ENCODE measurements at regions not wholly inside any gene's neighbourhood (a gene's known extent, or its start where the extent isn't known, plus 50 kb on each side); places are given as distances from the start of the nearest gene placed in this dataset.
"Not testable (repeated sequence)": the region's sequence is repeated elsewhere in the genome, so short reads cannot be mapped to it uniquely, and the experiment has no call there.

DNA sequence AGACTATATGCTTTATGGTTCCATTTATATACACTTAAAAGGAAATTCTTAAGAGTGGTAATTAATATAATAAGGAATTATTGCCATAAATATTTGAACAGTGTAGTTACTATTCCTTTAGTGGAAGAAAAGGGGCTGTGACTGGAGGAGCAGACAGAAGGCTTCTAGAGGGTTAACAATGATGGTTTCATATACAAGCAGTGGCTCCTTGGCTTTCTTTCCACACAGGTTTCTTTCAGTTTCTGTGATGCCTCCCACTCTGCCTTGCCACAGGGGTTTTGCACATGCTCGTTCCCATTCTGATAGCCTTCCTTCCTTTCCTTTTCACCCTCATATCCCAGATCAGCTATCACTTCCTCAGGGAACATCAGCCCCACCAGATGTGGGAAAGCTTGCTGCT, 108.8 kb upstream of the LYSMD4 start:
- no peak for DNase-seq (ENCODE audit: low read depth)
- no peak overlapping the region for H3K4me3 ChIP-seq (ENCODE audit: low read depth, low read length)
- TF ChIP-seq, protein P1, sequence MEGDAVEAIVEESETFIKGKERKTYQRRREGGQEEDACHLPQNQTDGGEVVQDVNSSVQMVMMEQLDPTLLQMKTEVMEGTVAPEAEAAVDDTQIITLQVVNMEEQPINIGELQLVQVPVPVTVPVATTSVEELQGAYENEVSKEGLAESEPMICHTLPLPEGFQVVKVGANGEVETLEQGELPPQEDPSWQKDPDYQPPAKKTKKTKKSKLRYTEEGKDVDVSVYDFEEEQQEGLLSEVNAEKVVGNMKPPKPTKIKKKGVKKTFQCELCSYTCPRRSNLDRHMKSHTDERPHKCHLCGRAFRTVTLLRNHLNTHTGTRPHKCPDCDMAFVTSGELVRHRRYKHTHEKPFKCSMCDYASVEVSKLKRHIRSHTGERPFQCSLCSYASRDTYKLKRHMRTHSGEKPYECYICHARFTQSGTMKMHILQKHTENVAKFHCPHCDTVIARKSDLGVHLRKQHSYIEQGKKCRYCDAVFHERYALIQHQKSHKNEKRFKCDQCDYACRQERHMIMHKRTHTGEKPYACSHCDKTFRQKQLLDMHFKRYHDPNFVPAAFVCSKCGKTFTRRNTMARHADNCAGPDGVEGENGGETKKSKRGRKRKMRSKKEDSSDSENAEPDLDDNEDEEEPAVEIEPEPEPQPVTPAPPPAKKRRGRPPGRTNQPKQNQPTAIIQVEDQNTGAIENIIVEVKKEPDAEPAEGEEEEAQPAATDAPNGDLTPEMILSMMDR (IDR thresholded peaks at IDR 0.05; ENCODE audit: control insufficient read depth, extremely low read depth, insufficient read depth), result no peak

DNA sequence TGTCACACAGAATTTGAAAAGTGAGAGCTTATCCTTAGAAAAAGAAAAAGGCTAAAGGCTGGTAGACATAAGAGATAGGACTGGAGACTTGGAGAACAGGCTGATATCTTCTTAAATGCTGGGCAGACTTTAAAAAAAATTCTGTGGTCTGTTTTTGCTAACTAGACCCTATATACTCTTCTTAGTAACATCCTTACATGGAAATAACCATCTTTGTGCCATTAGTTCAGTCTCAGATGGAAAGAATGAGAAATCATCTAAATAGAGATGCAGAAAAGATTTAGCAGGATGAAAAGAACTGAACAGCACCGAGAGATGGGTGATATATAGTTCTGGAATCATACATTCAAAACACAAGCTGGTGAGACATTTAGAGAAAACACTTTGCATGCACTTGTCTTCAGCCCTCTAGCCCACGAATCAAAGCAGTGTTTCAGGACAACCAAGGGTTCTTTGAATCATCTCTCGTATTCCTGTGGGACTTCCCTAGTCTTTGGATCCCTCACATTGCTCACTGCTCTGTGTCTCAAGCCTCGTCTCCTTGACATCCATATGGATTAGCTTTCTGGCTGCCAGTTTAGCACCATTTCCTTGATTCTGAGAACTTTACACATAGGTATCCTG, 93.0 kb upstream of the LYSMD4 start:
- DNase-seq (ENCODE audit: low read depth), result no peak
- H3K4me3 ChIP-seq (ENCODE audit: low read depth, low read length), result no peak overlapping the region
- TF ChIP-seq, protein P1 (IDR thresholded peaks at IDR 0.05; ENCODE audit: control insufficient read depth, extremely low read depth, insufficient read depth), result no peak

DNA sequence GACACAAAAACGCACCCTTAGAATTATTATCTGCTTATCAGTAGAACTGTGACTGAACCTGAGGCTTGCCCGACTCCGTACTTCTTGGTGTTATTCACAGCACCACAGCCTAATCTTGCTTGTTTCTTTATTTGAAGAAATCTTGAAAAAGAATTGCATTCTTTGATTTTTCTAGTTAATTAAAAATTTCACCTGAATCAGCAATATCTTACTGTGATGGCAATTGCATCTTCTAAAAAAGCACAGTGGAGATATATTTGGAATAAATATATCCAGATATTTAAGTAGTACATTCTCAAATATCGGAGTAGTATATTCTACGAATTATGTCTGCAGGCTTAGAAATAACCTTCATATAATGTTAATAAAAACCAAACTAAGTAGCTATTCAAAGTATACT, 90.1 kb upstream of the LYSMD4 start:
- no peak for DNase-seq (ENCODE audit: low read depth)
- TF ChIP-seq, protein P1 (IDR thresholded peaks at IDR 0.05; ENCODE audit: control insufficient read depth, extremely low read depth, insufficient read depth), result no peak
- H3K4me3 ChIP-seq (ENCODE audit: low read depth, low read length), result no peak overlapping the region

DNA sequence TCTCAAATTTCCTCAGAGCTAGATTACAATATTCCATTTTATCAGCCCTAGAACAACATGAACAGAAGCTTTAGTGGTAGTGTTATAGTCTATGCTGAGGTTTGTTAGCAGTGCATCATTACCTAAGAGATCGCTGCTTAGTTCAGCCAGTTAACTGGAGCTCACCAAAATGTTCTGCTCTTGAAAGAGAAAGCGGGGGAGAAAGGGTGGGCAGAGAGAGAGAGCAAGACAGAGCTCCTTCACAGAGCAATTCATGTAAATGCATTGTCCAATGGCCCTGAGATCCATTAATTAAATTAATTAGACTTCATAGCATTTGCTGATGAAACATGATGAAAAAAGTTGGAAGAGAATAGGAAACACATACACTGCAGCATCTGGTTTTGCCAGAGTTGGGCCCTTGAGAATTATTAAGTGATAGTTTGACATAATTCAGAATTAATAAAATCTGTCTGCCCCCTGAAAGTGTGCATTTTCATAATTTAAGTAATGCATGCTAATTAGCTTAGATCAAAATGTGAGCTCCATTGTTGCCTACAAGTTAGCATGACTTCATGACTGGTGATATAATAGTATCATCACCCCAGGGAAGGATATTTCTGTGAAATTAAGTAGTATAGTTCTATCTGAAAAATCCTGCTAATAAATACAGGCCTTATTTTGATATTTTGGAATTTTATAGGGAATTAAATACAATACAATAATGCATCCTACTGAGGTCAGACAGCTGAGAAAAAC, 86.9 kb upstream of the LYSMD4 start:
- H3K4me3 ChIP-seq (ENCODE audit: low read depth, low read length), result no peak overlapping the region
- DNase-seq (ENCODE audit: low read depth), result no peak
- TF ChIP-seq, protein P1 (IDR thresholded peaks at IDR 0.05; ENCODE audit: control insufficient read depth, extremely low read depth, insufficient read depth), result no peak

DNA sequence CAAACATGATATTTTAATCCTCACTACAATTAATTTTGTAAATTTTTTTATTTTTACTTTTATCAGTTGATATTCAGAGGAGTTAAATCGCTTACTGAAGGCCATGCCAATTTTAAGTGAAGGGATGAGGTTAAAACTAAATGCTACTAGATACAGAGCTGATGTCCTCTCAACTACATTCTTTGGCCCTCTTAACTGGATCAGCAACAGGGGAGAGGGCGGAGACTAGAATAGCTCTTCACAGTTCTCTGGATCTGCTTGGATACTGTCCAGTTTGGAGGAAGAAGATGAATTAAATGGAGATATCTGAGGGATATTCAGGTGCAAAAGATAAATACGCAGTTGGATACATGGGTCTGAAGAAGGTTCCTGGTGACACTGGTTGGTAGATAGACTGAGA, 85.6 kb upstream of the LYSMD4 start:
- DNase-seq (ENCODE audit: low read depth), result no peak
- TF ChIP-seq, protein P1 (IDR thresholded peaks at IDR 0.05; ENCODE audit: control insufficient read depth, extremely low read depth, insufficient read depth), result no peak
- H3K4me3 ChIP-seq (ENCODE audit: low read depth, low read length), result no peak overlapping the region

DNA sequence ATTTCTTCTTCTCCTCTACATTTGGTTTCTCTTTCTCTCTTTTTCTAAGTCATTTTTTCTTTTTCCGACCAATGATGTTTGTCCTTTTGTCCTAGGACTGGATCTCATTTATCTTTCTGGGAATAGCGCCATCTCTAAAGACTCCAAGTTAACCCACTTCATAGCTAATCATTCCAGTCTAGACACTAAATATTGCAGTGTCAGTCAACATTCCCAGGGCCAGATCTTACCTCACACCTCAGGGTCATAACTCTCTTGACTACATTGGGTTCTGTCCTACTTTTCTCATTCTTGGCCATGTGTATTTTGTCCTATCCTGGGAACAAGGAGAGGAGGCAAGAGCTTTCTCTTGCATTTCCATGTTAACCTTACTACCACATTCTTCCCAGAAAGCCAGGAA, 83.6 kb upstream of the LYSMD4 start:
- not testable (repeated sequence) for H3K4me3 ChIP-seq (ENCODE audit: low read depth, low read length); DNase-seq (ENCODE audit: low read depth)

DNA sequence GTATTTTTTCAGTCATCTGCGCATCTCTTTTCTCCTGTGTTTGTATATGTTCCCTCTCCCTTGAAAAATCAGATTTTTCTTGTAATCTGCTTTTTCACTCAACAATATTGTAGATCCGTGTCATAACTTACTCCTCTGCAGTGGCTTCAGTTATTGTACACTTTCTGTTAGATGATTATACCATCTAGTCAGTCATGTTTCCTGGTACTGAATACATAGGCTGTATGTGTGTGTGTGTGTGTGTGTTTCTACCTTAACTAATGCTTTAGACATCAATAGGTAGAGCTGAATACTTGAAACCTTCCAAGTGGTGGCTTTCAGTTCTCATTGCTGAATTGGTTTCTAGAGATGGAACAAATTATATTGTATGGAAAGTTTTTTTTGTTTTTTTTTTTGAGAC, 77.4 kb upstream of the LYSMD4 start:
- H3K4me3 ChIP-seq (ENCODE audit: low read depth, low read length); DNase-seq (ENCODE audit: low read depth): not testable (repeated sequence)

DNA sequence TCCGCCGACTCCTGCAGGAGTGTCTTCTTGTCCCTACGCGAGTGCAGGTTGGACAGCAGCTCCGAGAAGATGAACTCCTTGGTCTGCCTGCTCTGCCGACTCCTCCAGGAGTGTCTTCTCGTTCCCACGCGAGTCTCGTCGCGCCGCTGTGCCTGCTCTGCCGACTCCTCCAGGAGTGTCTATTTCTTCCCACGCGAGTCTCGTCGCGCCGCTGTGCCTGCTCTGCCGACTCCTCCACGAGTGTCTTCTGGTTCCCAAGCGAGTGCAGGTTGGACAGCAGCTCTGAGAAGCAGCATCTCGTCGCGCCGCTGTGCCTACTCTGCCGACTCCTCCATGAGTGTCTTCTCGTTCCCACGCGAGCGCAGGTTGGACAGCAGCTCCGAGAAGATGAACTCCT, 66.6 kb upstream of the LYSMD4 start:
- not testable (repeated sequence) for DNase-seq (ENCODE audit: low read depth); H3K4me3 ChIP-seq (ENCODE audit: low read depth, low read length)

DNA sequence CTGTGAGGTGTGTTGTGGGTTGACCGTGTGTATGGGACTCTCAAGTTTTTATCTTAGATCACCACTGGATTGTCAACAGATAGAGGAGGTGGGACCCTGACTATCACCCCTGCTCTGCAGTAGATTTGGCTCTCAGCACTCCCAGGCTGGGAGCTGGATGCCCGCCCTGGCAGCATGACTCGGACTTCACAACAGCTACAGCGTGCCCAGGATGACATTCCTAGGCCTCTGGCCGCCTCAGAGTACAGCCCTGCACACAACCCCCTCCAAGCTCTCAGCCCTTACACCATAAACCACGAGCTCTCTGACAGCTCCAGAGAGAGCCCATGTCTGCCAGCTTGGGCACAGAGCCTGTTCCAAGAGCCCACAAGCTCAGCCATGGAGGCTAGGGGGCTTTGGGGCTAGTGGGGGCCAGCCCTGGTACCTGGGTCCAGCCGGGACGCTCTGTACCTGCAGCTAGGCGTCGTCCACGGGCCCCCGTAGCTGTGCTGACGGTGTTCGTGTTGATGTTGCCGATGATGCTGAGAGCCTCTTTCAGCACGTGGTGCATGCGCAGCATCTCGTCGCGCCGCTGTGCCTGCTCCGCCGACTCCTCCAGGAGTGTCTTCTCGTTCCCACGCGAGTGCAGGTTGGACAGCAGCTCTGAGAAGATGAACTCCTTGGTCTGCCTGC, 66.1 kb upstream of the LYSMD4 start:
- not testable (repeated sequence) for DNase-seq (ENCODE audit: low read depth); H3K4me3 ChIP-seq (ENCODE audit: low read depth, low read length)

DNA sequence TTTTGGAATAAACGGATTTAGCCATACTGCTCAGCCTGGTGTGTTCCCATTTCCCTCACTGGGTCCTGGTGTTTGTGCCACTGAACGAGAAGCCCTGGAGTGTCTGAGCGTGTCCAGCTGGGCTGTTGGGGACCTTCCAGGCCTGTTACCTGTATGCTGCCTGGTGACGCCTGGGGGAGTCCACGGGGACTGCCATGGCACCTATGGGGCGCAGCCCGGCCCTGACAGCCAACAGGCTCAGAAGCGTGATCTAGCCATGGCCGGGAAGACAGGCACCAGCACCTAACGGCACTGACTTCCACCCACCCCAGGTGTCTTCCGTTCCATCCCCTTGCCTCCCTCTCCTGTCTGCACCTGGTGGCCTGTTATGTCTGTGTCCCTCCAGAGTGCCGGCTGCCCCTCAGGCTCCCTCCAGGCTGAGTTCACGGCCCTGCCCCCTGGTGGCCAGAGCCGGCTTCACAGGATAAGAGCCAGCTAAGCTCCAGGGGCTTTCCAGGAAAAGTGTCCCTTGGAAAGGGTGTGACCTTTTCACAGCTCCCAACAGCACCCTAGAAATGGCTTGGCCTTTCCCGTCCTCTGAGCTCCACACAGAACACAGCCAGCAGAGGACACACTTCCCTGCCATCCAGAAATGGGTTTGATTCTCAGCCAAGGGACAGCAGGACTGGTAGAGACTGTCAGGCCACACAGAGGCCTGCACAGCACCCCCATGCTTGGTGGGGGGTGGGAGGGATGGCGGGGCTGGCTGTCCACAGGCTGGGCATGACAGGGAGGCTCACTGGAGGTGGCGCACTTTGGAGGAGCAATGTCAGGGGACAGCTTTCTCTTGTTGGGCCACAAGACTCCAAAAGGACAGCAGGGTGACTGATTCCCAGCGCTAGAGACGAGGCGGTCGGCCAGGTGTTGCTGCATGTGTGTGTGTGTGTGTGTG, 64.0 kb upstream of the LYSMD4 start:
- DNase-seq (ENCODE audit: low read depth); H3K4me3 ChIP-seq (ENCODE audit: low read depth, low read length): not testable (repeated sequence)
